SKM-1 (cell line): ENCODE measurements at regions not wholly inside any gene's neighbourhood (a gene's known extent, or its start where the extent isn't known, plus 50 kb on each side); places are given as distances from the start of the nearest gene placed in this dataset.
"Not testable (repeated sequence)": the region's sequence is repeated elsewhere in the genome, so short reads cannot be mapped to it uniquely, and the experiment has no call there.

Experiments used
- DNase-seq: peaks from one replicate; lab custom pipeline; 2025; ENCODE audit not compliant: unreplicated experiment; lab: John Stamatoyannopoulos, UW

GRCh38 chr11:25159341-25159740, 662.5 kb downstream of the LUZP2 start:
- DNase-seq: no peak

DNA sequence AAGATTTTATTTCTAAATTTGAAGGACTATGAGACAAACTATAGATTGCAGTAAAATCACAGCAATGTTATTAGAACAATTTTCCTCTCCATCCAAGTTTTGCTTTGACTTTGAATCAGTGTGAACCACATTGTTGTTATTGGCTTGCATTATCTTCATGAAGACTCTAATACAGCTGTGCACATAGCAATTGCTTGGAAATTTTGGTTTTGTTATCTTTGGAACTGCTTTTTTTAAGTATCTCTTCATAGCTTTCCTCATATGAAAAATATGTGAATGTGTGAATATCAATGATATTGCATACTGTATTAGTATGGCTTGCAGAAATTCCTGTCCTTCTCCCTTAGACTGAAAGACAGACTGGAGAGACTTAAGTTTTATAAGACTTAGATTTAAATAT, 666.6 kb downstream of the LUZP2 start:
- DNase-seq: no peak

DNA sequence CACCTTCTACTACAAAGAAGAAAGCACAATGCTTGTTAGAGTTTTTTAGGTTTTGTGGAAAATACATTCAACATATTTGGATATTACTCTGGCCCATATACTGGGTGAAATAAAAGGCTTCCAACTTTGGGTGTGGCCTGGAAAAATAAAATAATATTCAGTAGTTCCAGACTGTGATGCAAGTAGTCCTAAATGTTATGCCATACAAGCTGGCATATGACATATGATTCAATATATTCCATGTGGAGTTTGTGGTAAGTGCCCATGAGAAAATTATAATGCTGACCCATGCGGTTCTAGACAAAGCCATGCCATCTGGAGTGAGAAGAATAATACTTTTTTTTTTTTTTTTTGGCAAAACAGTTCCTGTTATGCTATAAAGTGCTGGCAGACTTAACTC, 683.3 kb downstream of the LUZP2 start:
- no peak for DNase-seq

DNA sequence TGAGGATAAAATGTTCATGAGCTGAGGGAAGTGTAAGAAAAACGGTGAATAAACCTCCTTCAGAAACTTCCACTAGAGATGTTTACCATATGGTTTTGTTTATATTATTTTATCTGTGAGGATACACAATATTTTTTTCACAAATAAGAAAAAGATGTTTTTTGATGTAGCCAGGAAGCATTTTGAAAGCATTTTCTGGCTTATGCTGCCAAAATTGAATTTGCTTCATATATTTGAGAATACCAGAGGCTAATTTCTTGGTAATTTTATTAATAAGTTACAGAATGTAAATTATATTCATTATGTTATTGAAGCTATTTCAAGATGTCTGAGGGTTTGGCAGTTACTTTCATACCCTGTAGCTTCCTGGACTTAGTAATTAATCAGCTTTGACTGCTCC, 686.6 kb downstream of the LUZP2 start:
- no peak for DNase-seq

DNA sequence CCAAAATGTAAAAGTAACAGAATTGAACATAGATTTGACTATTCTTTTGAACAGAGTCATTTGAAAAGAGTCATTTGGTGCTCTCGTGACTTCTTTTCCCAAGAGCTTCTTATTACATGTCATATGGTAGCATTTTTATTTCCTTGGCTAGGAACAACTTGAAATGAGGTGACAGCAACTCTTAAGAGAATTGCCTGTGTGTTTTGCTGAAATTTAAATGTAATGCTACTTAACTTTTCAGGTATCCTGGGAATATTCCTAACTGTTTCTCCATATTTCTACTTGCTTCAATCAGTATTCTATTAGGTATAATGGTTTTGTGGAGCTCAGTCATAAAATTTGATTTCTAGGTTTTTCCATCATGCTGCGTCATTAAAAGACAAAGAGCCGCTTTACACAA, 700.7 kb downstream of the LUZP2 start:
- DNase-seq: no peak

DNA sequence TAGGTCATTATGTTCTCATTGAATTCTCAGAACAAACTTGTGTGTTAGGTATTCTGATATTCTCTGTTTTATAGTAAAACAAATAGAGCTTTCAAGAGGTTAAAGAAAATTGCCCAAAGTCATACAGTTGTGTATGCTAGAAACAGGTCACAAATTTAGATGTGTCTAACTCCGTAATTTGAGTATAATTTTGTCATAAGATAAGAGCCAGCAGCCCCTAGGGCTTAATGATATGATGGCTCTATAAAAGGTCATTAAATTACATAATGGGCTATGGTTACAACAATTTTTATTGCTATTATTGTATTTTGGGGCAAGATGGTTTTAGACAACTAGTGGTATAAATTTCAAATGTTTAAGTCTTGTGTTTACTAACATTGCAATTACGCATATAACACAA, 701.9 kb downstream of the LUZP2 start:
- no peak for DNase-seq

DNA sequence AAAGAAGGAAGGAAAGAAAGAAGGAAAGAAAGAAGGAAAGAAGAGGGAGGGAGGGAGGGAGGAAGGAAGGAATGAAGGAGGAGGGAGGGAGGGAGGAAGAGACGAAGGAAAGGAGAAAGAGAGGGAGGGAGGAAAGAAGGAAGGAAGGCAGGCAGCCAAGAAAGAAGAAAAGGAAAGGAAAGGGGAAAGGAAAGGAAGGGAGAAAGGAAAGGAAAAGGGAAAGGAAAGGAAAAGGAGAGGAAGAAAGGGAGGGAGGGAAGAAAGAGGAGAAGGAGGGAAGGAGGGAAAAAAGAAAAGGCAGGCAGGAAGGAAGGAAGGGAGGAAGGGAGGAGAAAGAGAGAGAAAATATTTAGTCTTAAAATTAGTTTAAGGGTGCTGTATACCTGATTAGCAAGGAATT, 704.1 kb downstream of the LUZP2 start:
- no peak for DNase-seq

- no peak for DNase-seq
Observed at GRCh38 chr11:25206762-25207161, 709.9 kb downstream of the LUZP2 start.

GRCh38 chr11:25211635-25212254, 714.9 kb downstream of the LUZP2 start:
- no peak for DNase-seq

GRCh38 chr11:25214535-25215176, 717.8 kb downstream of the LUZP2 start:
- no peak for DNase-seq

DNA sequence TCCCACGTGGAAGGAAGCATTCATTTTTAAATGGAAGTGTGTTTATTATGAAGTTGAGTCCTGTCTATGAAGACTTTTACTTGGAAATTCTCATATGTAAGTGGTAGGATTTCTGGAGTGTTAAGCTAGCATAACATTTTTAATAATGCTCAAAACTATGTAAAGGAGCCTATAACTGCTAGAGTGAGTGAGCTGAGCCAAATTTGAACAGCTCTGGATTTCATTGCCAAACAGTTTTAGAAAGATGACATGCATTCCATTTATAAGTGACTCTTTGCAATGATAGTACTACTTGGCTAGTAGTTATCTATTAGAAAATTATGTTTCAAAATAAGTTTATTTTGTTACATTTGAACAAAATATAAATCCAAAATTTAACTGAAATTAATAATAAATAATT, 721.2 kb downstream of the LUZP2 start:
- no peak for DNase-seq

GRCh38 chr11:25225078-25225477, 728.2 kb downstream of the LUZP2 start:
- no peak for DNase-seq

DNA sequence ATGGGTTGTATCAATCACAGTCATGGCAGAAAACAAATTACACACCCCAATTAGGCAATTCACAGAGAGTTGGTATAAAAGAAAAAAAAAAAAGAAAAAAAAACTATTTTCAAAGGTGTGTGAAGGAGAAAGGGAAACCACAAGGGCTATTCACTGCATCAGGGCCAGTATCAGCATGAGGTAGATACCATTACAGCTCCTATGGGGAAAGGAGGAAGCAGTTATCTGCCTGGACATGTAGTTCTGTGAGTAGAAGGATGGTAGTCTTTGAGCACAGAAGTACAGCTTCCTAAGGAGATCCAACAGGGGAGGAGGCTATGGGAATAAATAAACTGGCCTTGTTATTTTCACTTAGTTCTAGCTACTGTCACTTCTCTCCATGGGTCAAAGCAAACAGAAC, 746.1 kb downstream of the LUZP2 start:
- DNase-seq: no peak

DNA sequence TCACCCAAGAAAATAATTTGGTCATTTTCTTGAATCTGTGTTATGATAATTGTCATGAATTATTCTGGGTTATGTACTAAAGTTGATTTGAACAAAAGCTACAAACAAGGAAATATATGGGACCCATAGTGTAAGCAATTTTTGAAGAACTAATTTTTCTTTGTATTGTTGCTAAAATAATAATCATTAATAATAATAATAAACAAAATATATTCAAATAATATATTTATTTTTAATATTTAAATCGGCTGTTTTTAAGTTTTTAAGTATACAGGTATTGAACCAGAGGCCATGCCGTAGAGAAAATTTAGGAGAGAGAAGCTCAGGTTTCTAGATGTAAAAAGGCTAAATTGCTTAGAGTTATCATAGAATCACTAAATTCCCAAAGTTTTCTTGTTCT, 747.3 kb downstream of the LUZP2 start:
- DNase-seq: no peak

DNA sequence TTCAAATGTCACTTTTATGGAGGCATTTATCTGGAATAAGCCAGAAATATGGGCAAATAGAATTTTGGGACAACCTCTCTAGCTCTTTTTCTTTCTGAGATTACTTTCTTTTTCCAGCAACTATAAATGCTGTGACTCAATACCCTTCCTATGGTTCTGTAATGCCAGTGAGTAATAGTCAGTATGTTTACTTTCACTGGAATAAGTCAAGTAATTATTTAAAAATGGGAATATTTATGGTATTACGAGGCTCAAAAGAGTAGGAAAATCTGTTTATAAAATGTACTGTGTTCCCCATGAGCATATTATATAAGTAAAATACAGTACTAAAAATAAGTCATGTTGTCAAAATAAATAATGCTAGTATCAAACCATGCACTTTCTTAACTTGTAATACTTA, 750.5 kb downstream of the LUZP2 start:
- no peak for DNase-seq

- no peak for DNase-seq
Observed at GRCh38 chr11:25252854-25253253, 756.0 kb downstream of the LUZP2 start.

GRCh38 chr11:25263861-25264260, 767.0 kb downstream of the LUZP2 start:
- not testable (repeated sequence) for DNase-seq

DNA sequence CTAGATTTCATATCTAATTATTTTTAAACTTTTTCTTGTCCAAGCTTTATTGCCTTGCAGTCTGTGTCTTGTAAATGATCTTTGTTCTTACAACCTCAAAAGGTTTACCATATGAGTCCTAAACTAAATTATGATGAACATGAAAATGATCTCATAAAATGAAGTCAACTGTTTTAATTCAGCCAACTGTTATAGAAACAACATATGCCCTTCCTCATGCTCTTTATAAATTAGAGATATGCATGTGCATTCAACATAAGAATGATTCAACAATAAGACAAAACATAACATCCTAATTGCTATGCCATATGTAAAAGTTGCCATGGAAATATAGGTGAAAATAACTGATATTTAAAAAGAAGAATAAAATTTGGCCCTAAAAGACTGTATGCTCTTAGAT, 774.4 kb downstream of the LUZP2 start:
- no peak for DNase-seq

DNA sequence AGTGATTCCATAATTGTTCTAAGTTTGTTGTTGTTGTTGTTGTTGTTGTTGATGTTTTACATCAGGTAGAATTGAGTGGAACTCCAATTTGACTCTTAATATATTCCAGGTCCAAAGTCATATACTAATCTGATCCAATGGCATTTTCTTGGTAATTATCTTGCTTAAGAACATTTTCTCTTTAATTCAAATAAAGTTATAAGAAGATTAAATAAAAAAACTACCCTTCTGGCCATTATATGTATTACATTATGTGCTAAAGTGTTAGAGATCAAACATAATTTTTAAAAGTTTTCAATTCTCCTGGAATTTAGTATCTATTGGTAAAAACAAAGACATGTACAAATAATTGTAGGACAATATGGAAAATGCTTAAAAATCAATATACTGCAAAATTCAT, 775.4 kb downstream of the LUZP2 start:
- DNase-seq: no peak

GRCh38 chr11:25280821-25281220, 784.0 kb downstream of the LUZP2 start:
- not testable (repeated sequence) for DNase-seq

- no peak for DNase-seq
Observed at GRCh38 chr11:25293166-25293565, 796.3 kb downstream of the LUZP2 start.

DNA sequence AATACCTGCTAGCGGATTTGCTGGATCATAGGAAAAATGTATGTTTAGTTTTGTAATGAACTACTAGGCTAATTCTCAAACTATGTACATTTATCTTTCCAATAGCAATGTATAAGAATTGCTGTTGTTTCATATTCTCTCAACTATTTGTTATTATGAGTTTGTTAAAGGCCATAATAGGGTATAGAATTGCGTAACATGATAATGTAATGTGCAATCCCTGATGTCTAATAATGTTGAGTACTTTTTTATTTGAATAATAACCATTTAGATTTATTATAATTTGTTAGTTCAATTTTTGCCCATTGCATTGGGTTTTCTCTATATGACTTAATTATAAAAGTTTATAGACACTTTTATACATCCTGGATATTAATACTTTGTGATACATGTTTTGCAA, 801.6 kb downstream of the LUZP2 start:
- DNase-seq: no peak

- no peak for DNase-seq
Observed at GRCh38 chr11:25309818-25310217, 813.0 kb downstream of the LUZP2 start.
